ENCODE measurements at regions not wholly inside any gene's neighbourhood (a gene's known extent, or its start where the extent isn't known, plus 50 kb on each side); places are given as distances from the start of the nearest gene placed in this dataset.
"Not testable (repeated sequence)": the region's sequence is repeated elsewhere in the genome, so short reads cannot be mapped to it uniquely, and the experiment has no call there.

- not testable (repeated sequence) for TF ChIP-seq POLR2A (IDR thresholded peaks at IDR 0.05; ENCODE audit: low read length); GATA1 (IDR thresholded peaks at IDR 0.05; ENCODE audit: low read depth, low read length)
Observed at GRCh38 chr2:87354102-87354501, 332.5 kb upstream of the PLGLB1 start.
